HG03460 (cell line): ENCODE measurements at regions not wholly inside any gene's neighbourhood (a gene's known extent, or its start where the extent isn't known, plus 50 kb on each side); places are given as distances from the start of the nearest gene placed in this dataset.

ENCODE experiments used
- ATAC-seq: cut with Tn5 transposase; IDR thresholded peaks from one replicate; pipeline ENCODE4 v1.9.1; 2021; ENCODE audit not compliant: unreplicated experiment

- ATAC-seq: no peak
Observed at GRCh38 chr10:131726967-131727366, 173.8 kb upstream of the PPP2R2D start.

- ATAC-seq: no peak
Observed at GRCh38 chr10:131727560-131727959, 173.2 kb upstream of the PPP2R2D start.

- no peak for ATAC-seq
Observed at GRCh38 chr10:131728286-131729228, 172.3 kb upstream of the PPP2R2D start.

GRCh38 chr10:131729361-131729760, 171.4 kb upstream of the PPP2R2D start:
- no peak for ATAC-seq

GRCh38 chr10:131729938-131730660, 170.7 kb upstream of the PPP2R2D start:
- ATAC-seq: no peak

DNA sequence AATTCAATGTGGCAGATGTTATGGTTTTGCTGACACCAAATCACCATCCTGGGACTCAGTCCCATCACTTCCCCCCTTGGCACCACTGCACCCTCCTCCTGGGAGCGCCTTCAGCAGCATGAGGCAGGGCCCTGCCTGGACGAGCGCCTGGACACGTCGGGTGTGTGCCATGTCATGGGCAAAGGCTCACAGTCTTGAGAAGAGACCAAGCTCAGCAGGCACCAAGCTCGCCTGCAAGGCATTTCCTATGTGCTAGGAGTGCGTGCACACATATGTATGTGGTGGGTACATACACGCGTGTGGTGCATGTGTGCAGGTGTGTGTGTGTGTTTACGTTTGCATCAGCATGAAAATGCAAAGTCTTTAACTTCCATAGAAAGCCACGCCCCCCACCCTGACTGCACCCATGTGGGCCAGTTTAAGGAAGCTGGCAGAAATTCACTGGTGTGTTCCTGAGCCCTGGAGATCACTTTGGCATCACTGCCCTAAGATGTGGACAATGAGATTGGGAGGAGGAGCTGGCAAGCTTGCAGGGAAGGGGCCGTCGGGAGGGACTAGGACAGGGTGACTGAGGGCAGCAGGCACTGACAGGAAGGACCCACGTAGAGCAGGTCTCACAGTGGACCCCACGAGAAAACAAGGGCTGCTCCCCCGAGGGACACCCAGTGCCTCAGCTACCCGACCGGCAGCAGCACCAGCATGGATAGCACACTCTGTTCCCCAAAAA, 169.9 kb upstream of the PPP2R2D start:
- ATAC-seq: no peak

- no peak for ATAC-seq
Observed at GRCh38 chr10:131731780-131732630, 168.8 kb upstream of the PPP2R2D start.

GRCh38 chr10:131732631-131733127, 168.1 kb upstream of the PPP2R2D start:
- no peak for ATAC-seq

DNA sequence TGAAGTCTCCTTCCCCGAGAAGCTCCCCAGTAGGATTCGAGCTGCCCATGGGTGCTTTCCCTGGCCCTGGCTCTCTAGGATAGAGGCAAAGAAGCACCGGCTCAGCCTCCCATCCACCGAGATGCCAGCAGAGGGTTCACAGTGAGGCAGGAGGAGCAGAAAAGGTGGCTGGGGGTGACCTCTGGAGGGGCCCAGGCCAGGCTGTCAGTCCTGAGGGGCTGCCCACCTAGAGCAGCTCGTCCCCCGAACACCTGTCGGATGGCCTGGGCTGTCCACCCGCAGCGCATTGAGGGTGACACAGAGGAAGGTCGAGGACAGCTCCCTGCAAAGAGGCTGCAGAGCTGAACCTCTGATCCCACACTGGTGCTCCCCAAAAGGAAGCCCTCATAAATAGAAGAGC, 167.2 kb upstream of the PPP2R2D start:
- ATAC-seq: no peak

DNA sequence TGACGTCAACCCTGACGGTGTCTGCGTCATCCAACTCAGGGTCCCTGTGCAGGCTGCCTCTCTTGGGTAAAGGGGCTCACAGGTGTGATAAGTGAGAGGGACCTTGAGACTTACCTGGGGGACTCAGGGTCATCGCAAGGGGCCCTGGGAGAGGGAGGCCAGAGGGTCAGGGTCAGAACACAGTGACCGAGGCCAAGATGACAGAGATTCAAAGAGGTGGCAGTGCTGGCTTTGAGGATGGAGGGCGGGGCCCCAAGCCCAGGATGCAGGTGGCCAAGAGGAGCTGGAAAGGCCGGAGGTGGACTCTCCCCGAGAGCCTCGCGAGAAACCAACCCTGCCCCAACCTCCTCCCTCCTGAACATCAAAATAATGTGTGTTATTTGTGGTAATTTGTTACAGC, 165.2 kb upstream of the PPP2R2D start:
- no peak for ATAC-seq

GRCh38 chr10:131736321-131736980, 164.4 kb upstream of the PPP2R2D start:
- no peak for ATAC-seq

GRCh38 chr10:131737543-131738395, 163.0 kb upstream of the PPP2R2D start:
- ATAC-seq: no peak

GRCh38 chr10:131738396-131738735, 162.4 kb upstream of the PPP2R2D start:
- ATAC-seq: no peak

DNA sequence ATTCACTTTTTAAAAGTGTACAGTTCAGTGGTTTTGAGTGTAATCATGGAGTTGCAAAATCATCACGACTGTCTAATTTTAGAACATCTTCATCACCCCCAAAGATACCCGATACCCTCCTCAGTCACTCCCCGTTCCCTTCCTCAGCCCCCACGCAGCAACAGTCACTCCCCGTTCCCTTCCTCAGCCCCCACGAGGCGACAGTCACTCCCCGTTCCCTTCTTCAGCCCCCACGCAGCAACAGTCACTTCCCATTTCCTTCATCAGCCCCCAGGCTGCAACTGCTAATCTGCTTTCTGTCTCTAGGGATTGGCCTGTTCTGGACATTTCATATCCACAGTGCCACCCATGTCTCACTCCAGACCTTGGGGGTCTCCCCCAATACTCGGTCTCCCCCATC, 161.6 kb upstream of the PPP2R2D start:
- no peak for ATAC-seq

DNA sequence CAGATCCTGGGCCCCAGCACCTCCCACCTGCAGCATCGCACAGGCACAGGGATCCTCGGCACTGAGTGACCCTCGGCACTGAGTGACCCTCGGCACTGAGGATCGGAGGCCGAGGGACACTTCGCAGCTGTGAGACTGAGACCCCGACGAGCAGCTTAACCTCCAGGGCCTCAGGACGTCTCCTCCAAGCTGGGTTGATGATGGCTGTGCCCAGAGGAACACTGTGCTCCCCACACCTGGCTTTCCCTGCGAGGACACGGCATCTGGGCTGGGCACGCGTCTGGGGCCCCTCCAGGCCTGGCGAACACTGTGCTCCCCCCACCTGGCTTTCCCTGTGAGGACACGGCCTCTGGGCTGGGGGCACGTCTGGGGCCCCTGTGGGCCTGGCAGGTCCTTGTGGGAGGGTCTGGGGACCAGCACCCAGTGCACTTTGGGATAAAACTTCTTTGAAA, 158.3 kb upstream of the PPP2R2D start:
- no peak for ATAC-seq

DNA sequence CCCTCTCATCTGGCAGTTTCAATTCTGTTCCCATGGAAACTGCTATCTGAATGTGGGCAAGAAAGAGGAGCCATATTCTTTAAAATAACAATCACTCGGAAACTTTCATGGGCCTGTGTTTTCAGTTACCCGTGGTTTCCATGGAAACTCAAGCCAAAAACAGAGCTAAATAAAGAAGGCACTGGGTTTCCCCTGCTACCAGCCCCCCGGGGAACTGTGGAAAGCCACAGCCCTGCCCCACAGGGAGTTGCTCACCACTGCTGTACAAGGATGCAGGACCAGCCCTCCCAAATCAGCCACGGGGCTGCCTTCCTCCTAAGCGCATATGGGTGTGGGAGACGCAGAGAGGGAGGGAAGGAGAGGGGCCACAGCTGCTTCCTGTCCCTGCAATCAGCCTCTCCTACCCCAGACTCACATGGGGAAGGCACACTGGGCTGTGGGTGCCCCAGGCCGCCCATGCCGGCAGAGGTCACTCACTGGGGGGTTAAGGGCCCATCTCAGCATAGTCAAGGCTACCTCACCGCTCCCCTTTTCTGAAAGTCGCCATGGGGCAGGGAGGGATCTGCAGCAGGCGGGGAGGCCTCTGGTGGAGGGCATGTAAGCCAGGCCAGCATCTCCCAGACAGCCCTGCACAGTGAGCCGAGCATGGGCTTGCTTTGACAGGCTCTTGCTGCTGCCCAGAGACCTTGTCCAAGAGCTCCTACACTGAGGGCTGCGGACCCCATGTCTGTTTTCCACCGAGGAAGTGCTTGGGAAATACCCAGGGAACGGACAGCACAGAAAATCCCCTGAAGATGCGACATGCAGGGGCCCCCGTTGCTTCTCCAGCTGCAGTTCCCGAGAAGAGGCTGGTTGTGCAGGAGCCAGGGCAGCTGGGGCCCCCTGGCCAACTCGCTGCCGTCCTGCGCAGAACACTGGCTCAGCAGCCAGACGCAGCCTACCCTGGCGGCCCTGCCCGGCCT, 157.3 kb upstream of the PPP2R2D start:
- peak; percentile 72 for ATAC-seq

DNA sequence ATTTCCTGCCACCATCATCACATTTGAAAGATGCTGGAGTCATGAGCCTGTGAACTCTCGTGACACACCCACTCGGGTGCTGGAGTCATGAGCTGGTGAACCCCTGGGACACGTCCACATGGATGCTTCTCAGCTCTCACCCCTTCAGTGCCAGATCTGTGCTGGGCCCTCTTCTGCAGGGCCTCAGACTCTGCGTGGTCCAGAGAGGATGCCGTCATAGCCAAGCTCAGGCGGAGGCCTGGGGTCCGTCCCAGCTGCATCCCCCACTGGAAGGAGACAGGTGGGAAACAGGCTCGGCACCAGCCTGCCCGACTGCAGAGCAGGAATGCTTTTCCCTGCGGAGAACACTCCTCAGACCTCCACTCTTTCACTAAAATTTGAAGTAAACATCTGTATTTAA, 156.5 kb upstream of the PPP2R2D start:
- no peak for ATAC-seq

GRCh38 chr10:131745591-131745990, 155.2 kb upstream of the PPP2R2D start:
- no peak for ATAC-seq
